Heart left ventricle (tissue), 13 donors: ENCODE measurements at regions not wholly inside any gene's neighbourhood (a gene's known extent, or its start where the extent isn't known, plus 50 kb on each side); places are given as distances from the start of the nearest gene placed in this dataset.

Source experiments
- POLR2A ChIP-seq, 2 donors: fragments of 450-650 bp; IDR thresholded peaks; one replicate each; pipeline ENCODE4 v1.6.1; 2017; ENCODE audit warnings: antibody characterized with exemption in 2 of 2, mild to moderate bottlenecking in 2 of 2, moderate library complexity in 2 of 2
- TF ChIP-seq, protein P1 (sequence below), 12 donors: fragments of 200-600 bp; sonication (generic) in 4 of 12; IDR thresholded peaks; one replicate each; pipeline versions ENCODE4 v1.5.0 to v1.8.0; 2018 to 2022; ENCODE audit warnings: antibody characterized with exemption in 12 of 12, mild to moderate bottlenecking in 5 of 12
- donor health status: ischemic (EF 13 %, LVEDD 7.1; RV severe dilation, severe dysfunction).
- donor health status: DM: no; HTN: yes; CAD: no.
- donor health status: DM: no; HTN: no; CAD: no.
- donor health status: ischemic (EF 25% LVEDD 6.9; RV normal size, moderate dysfunction).
- donor health status: ischemic (EF 25% LVEDD 5.7; RV mildly dilated, moderate dysfunction).
- donor health status: ischemic (EF 35%, LVEDD 5.7; RV mildly dilated, moderate dysfunction).
- donor health status: nonischemic (EF 11% LVEDD 7.7; RV severe dilation, severe dysfunction).
- donor health status: DM: yes; HTN: yes; CAD: no.
- donor health status: PGD.
- donor health status: ischemic (EF 29% LVEDD 5.4; RV normal size, mild dysfunction).
- donor health status: nonischemic (EF 23%, LVEDD 6.1; RV moderate dilation, normal function).

DNA sequence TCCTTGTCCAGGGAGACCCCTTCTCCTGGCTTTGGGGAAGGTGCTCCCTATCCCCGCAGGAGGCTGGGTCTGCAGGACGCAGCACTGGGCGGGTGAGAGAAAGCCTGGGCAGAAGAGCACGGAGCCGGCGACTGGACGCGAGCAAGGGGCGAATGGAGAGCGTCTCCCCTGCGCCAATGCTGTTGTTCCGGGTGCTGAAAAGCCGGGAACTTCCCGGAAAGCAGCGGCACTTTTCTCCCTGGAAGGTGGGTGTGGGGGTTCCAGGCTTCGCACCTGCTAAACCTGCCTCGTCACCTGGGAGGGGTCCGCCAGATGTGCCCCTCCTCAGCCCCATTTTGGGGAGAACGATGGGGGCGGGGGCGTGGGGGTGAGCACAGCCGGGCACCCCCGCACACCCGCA is 417.1 kb upstream of the TMTC1 start:
- no peak for TF ChIP-seq POLR2A (IDR thresholded peaks at IDR 0.05)
- TF ChIP-seq, protein P1, sequence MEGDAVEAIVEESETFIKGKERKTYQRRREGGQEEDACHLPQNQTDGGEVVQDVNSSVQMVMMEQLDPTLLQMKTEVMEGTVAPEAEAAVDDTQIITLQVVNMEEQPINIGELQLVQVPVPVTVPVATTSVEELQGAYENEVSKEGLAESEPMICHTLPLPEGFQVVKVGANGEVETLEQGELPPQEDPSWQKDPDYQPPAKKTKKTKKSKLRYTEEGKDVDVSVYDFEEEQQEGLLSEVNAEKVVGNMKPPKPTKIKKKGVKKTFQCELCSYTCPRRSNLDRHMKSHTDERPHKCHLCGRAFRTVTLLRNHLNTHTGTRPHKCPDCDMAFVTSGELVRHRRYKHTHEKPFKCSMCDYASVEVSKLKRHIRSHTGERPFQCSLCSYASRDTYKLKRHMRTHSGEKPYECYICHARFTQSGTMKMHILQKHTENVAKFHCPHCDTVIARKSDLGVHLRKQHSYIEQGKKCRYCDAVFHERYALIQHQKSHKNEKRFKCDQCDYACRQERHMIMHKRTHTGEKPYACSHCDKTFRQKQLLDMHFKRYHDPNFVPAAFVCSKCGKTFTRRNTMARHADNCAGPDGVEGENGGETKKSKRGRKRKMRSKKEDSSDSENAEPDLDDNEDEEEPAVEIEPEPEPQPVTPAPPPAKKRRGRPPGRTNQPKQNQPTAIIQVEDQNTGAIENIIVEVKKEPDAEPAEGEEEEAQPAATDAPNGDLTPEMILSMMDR (IDR thresholded peaks at IDR 0.05), result no peak
